Activated T-cell treated with anti-CD3 and anti-CD28 coated beads, Interleukin-2, amount 50 U/mL, for 72 hours (primary cell): ENCODE measurements at regions not wholly inside any gene's neighbourhood (a gene's known extent, or its start where the extent isn't known, plus 50 kb on each side); places are given as distances from the start of the nearest gene placed in this dataset.

Source experiments
- ATAC-seq, 2 donors: fragments of 150-1000 bp; cut with Tn5 transposase; replicated peaks in 1 of 2; 2 replicates each; pipeline ENCODE4 v1.10.0; 2021; ENCODE audit warnings: moderate library complexity in 2 of 2, mild to moderate bottlenecking in 1 of 2
- DNase-seq, 2 donors: peaks; one replicate each; pipeline ENCODE4 v3.0.0; 2021 to 2022; ENCODE audit warnings: mixed read lengths in 1 of 2
- H3K27ac Mint-ChIP-seq: one replicate; pipeline ENCODE4 v1.8.0; 2022; ENCODE audit warnings: mild to moderate bottlenecking, moderate library complexity, mixed read lengths
- H3K27me3 Mint-ChIP-seq: one replicate; pipeline ENCODE4 v1.8.0; 2022; ENCODE audit warnings: low read depth, mixed read lengths
- H3K36me3 Mint-ChIP-seq, 2 donors: one replicate each; pipeline ENCODE4 v1.8.0; 2022; ENCODE audit warnings: mixed read lengths in 2 of 2, mild to moderate bottlenecking in 1 of 2; ENCODE audit not compliant: insufficient read depth in 2 of 2
- H3K4me1 Mint-ChIP-seq: one replicate; pipeline ENCODE4 v1.8.0; 2022; ENCODE audit warnings: low read depth, mixed read lengths
- H3K4me3 Mint-ChIP-seq, 2 donors: one replicate each; pipeline ENCODE4 v1.8.0; 2022; ENCODE audit warnings: mild to moderate bottlenecking in 2 of 2, mixed read lengths in 2 of 2, moderate library complexity in 2 of 2
- H3K9me3 Mint-ChIP-seq, 2 donors: one replicate each; pipeline ENCODE4 v1.8.0; 2022; ENCODE audit warnings: mixed read lengths in 2 of 2

DNA sequence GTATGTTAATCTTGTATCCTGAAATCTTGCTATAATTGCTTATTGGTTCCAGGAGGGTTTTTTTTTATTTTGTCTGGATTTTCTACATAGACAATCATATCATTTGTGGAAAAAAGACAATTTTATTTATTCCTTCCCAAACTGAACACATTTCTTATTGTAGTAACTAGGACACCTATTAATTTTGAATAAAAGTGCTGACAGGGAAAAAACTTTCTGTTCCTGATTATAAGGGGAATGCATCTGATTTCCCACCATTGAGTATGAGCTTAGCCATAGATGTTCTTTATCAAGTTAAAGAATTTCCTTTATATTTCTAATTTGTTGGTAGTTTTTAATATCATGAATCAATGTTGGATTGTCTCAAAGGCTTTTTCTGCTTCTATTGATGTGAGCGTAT is 460.7 kb upstream of the CNTN3 start:
- DNase-seq: no peak

DNA sequence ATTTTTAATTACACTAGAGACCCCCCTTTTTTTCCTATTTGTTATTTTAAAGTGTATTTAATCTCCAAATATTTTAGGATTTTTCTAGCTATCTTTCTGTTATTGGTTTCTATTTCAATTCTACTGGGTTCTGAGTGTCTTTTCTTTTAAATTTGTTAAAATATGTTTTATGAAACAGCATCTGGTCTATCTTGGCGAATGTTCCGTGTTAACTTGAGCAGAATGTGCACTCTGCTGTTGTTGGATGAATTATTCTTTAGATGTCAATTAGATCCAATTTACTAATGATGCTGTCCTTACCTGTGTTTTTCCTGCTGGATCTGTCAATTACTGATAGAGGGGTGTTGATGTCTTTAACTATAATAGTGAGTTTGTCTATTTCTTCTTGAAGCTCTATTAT is 462.0 kb upstream of the CNTN3 start:
- H3K27ac Mint-ChIP-seq: no peak overlapping the region
- H3K4me3 Mint-ChIP-seq: no peak overlapping the region
- no peaks in the 10 kb centered on the region for H3K4me1 Mint-ChIP-seq
- DNase-seq (no peak), ATAC-seq (no peak)
- no peaks in the 10 kb centered on the region for H3K27me3 Mint-ChIP-seq
- H3K36me3 Mint-ChIP-seq: no peaks in the 10 kb centered on the region
- H3K9me3 Mint-ChIP-seq: peaks cover 7 to 9% of the 10 kb centered on the region in 2 donors

More for the DNA sequence above, 460.7 kb upstream of the CNTN3 start:
- Mint-ChIP-seq H3K4me3 (no peak overlapping the region), H3K27ac (no peak overlapping the region), H3K27me3 (no peaks in the 10 kb centered on the region), H3K36me3 (no peaks in the 10 kb centered on the region), H3K9me3 (peaks cover 6 to 9% of the 10 kb centered on the region in 2 donors), H3K4me1 (no peaks in the 10 kb centered on the region)
- ATAC-seq: no peak

DNA sequence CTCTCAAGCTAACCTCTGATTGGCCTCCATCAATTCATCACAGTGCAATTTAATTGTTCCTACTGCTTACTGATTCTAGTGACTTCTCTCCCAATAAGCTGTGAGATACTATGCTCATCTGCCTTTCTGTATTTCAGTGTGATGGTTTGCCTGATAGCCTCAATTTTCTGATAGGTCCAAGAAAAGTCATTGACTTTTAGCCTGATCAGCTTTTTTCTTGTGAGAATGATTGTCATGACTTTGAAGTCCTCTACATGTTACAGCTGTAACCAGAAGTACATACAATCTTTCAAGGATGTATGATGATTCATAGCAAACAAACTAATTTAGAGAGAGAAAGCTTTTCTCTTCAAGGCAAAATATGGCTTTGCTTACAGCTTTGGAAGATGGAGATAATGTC is 463.8 kb upstream of the CNTN3 start:
- DNase-seq (no peak), ATAC-seq (no peak)
- no peaks in the 10 kb centered on the region for H3K27me3 Mint-ChIP-seq
- H3K36me3 Mint-ChIP-seq: no peaks in the 10 kb centered on the region
- H3K4me1 Mint-ChIP-seq: no peaks in the 10 kb centered on the region
- H3K4me3 Mint-ChIP-seq: no peak overlapping the region
- peaks cover 9 to 10% of the 10 kb centered on the region in 2 donors for H3K9me3 Mint-ChIP-seq
- no peak overlapping the region for H3K27ac Mint-ChIP-seq

DNA sequence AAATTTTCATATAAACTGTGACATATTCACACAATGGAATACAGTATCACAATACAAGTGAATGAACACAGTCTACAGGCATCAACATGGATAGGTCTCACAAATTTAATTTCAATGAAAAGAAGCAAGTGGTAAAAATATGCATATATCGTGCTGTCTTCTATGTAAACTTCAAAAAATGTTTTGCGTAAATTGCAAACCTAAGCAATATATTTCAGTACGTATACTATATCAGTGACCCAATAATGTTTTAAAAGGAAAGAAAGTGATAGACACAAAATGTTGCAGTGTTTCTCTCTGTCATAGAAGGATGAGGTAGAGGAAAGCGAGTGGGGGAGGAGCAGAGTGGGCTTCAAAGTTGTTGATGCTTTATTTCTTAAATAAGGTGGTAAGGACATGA is 468.4 kb upstream of the CNTN3 start:
- DNase-seq (no peak), ATAC-seq (no peak)
- H3K9me3 Mint-ChIP-seq: peaks cover 5 to 6% of the 10 kb centered on the region in 2 donors
- no peaks in the 10 kb centered on the region for H3K36me3 Mint-ChIP-seq
- no peaks in the 10 kb centered on the region for H3K27me3 Mint-ChIP-seq
- no peaks in the 10 kb centered on the region for H3K4me1 Mint-ChIP-seq
- H3K27ac Mint-ChIP-seq: no peak overlapping the region
- no peak overlapping the region for H3K4me3 Mint-ChIP-seq

DNA sequence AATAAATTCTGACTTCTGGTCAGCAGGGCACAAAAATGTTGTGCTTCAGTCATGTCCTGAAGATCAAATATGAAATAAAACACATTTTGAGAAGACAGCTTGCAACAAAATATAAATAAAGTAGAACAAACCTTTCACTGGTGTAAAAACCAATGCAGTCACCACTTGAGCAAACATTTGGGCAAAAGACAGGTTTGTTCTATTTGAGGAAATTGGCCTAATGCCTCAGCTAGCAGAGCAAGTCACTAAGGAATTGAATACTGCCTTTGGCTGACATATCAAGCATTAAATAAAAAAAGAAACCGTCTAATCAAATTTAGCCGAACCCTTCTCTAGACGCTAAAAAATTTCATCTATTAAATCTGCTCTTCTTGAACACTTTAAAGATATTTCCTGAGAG is 475.4 kb upstream of the CNTN3 start:
- Mint-ChIP-seq H3K27me3 (no peaks in the 10 kb centered on the region), H3K27ac (no peak overlapping the region), H3K9me3 (peaks cover 0 to 11% of the 10 kb centered on the region in 2 donors), H3K4me1 (no peaks in the 10 kb centered on the region), H3K4me3 (no peak overlapping the region), H3K36me3 (no peaks in the 10 kb centered on the region)
- DNase-seq (no peak), ATAC-seq (no peak)

DNA sequence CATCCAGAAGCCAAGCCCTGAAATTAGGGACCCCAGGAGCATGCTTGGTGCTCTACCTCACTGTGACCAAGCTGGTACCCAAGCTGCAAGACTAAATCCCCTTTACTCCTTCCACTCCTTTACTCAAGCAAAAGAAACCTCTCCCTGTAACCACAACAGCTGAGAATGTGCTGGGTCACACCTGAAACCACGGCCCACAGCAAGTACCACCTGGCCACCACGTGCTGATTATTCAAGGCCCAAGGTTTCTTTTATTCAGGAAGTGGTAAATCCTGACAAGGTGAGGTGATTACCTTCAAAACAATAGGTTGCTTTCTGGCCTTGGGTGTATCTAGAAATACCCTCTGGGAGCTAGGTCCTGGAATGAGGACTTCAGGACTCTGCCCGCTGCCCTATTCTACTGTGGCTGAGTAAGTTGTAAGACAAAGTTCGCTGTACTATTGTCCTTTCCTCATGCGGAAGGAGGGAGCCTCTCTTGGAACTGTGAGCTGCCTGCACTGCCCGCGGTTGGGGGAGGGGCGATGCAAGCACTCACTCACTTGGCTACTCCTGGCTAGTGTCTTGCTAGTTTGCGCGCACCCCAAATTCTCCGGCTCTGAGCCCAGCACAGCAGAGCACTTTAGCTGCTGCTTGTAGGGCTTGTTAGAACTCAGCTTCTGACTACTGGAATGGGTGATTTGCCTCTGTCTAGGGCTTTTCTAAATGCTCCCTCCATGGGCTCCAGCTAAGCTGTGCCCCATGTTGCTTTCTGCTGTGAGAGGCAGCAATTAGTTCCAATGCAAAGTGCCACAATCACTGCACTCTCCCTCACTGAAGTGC is 487.1 kb upstream of the CNTN3 start:
- ATAC-seq: no peak
- Mint-ChIP-seq H3K4me1 (no peaks in the 10 kb centered on the region), H3K9me3 (peaks cover 12 to 21% of the 10 kb centered on the region in 2 donors), H3K4me3 (no peak overlapping the region), H3K27me3 (no peaks in the 10 kb centered on the region), H3K36me3 (peaks cover 0 to 5% of the 10 kb centered on the region in 2 donors), H3K27ac (no peak overlapping the region)
- no peak for DNase-seq

DNA sequence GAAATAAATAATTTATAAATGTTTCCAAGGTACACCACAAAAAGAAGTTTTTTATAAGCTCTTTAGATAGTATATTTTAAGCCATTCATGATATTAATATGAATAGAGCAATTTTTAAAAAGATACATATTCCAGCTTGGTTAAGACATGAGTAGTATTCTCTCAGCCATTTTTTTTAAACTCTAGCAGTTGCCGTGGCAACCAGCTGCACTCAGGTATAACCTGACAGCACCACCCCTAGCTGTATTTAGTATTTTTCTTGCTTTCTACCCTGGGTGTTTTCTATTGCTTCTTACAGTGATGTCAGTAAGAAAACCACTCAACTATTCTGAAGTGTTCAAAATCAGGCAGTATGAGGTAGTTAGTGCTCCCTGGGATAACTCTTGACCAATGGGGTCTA is 496.3 kb upstream of the CNTN3 start:
- no peak for ATAC-seq
- Mint-ChIP-seq H3K4me3 (no peak overlapping the region), H3K27ac (no peak overlapping the region), H3K9me3 (peaks cover 0 to 5% of the 10 kb centered on the region in 2 donors), H3K4me1 (no peaks in the 10 kb centered on the region), H3K36me3 (no peaks in the 10 kb centered on the region), H3K27me3 (no peaks in the 10 kb centered on the region)
- no peak for DNase-seq

DNA sequence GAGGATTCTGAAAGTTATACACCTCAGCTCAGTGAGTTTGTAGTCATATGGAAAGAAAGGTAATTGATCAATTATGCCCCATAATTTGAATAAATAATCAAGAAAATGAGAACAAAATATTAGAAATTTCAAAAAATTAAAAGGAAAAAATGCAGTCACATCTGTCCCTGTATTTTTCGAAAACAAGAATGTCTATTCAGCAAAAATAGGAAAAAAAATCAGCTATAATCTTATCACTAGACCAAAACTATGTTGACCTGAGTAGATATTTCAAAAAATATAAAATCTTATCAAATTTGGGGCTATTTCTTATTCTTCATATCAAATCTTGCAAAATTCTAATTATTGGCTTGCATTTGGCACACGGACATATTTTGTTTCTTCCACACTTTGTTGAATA is 501.2 kb upstream of the CNTN3 start:
- no peak overlapping the region for H3K4me3 Mint-ChIP-seq
- no peak for ATAC-seq
- DNase-seq: no peak
- no peaks in the 10 kb centered on the region for H3K36me3 Mint-ChIP-seq
- no peaks in the 10 kb centered on the region for H3K27me3 Mint-ChIP-seq
- peaks cover 3 to 5% of the 10 kb centered on the region in 2 donors for H3K9me3 Mint-ChIP-seq
- no peak overlapping the region for H3K27ac Mint-ChIP-seq
- no peaks in the 10 kb centered on the region for H3K4me1 Mint-ChIP-seq

DNA sequence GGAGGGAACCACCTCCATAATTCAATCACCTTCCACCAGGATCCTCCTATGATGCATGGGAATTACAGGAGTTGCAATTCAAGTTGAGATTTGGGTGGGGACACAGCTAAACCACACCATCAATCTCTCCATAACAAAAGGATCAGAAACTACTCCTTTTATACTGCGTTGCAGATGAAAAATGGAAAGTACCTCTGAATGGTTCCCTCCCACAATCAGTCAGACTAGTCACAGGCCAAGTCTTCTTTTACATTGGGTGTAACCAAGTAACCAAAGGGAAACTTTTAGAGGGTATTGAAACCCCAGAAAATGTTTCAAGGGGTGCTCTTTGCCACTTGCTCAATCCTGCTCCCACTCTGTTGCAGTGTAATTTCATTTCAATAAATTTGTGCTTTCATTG is 504.3 kb upstream of the CNTN3 start:
- no peaks in the 10 kb centered on the region for H3K4me1 Mint-ChIP-seq
- DNase-seq (no peak), ATAC-seq (no peak)
- no peaks in the 10 kb centered on the region for H3K27me3 Mint-ChIP-seq
- H3K9me3 Mint-ChIP-seq: peaks cover 3% of the 10 kb centered on the region in 2 donors
- H3K4me3 Mint-ChIP-seq: no peak overlapping the region
- H3K36me3 Mint-ChIP-seq: no peaks in the 10 kb centered on the region
- H3K27ac Mint-ChIP-seq: no peak overlapping the region

DNA sequence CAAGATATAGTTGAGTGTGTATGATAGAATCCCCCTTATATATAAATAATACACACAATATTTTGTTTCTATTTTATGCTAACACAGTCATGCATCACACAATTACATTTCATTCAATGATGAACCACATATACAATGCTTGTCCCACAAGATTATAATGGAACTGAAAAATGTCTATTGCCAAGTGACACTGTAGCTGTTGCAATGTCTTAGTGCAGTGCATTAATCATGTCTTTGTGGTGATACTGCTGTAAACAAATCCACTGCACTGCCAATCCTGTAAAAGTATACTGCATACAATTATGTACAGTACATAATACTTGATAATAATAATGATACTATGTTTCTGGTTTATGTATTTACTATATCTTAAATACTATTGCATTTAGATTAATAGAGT is 512.1 kb upstream of the CNTN3 start:
- Mint-ChIP-seq H3K9me3 (peaks cover 1 to 2% of the 10 kb centered on the region in 2 donors), H3K4me3 (no peak overlapping the region), H3K4me1 (no peaks in the 10 kb centered on the region), H3K27ac (no peak overlapping the region), H3K36me3 (no peaks in the 10 kb centered on the region), H3K27me3 (no peaks in the 10 kb centered on the region)
- DNase-seq (no peak), ATAC-seq (no peak)

DNA sequence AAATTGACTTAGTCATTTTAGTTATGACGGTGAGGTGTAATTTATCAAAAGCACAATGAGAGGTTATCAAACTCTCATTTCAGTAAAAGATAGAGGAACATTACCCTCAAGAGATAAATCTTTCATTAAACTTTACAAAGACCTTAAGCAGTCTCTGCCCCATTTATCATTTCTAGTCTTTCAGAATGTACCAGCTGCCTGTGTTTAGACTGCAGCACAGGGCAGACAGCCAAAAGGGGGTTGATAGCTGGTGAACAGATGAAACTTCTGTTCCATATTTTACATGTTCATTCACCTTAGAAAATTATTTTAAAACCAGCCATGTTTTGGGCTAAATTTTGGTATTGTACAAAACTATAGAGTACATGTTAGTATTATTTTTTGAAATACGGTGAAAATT is 514.6 kb upstream of the CNTN3 start:
- H3K36me3 Mint-ChIP-seq: no peaks in the 10 kb centered on the region
- peaks cover 1 to 4% of the 10 kb centered on the region in 2 donors for H3K9me3 Mint-ChIP-seq
- no peak overlapping the region for H3K4me3 Mint-ChIP-seq
- H3K27me3 Mint-ChIP-seq: no peaks in the 10 kb centered on the region
- ATAC-seq (no peak), DNase-seq (no peak)
- no peak overlapping the region for H3K27ac Mint-ChIP-seq
- no peaks in the 10 kb centered on the region for H3K4me1 Mint-ChIP-seq

DNA sequence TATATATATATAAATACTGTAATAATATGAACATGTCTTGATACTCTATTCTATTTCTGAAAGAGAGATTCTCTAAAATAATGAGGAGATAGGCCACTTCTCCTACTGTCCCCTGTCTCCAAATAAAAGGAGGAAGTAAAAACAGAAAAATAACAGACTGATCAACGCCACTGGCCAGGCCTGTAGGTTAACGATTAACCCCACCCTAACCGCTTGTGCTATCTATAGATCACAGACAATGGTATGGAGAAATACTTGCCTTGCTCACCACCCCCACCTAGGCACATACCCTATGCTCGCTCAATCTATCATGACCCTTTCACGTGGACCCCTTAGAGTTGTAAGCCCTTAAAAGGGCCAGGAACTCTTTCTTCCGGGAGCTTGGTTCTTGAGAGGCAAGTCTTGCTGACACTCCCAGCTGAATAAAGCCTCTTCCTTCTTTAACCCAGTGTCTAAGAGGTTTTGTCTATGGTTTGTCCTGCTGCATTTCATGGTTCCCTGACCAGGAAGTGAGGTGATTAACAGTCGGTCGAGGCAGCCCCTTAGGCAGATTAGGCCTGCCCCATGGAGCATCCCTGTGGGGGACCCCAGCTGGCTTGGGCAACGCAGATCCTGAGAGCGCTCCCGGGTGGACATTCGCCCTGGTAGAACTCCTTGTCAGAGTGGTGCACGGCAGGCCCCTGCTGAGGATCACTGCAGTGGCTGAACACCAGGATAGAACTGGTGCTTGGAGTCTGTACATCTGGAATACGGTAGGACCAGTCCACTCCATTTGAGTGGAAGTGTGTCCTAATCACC is 521.8 kb upstream of the CNTN3 start:
- DNase-seq: no peak
- Mint-ChIP-seq H3K36me3 (no peaks in the 10 kb centered on the region), H3K27ac (no peak overlapping the region), H3K27me3 (no peaks in the 10 kb centered on the region), H3K4me3 (no peak overlapping the region), H3K9me3 (peaks cover 10 to 12% of the 10 kb centered on the region in 2 donors), H3K4me1 (no peaks in the 10 kb centered on the region)
- no peak for ATAC-seq

DNA sequence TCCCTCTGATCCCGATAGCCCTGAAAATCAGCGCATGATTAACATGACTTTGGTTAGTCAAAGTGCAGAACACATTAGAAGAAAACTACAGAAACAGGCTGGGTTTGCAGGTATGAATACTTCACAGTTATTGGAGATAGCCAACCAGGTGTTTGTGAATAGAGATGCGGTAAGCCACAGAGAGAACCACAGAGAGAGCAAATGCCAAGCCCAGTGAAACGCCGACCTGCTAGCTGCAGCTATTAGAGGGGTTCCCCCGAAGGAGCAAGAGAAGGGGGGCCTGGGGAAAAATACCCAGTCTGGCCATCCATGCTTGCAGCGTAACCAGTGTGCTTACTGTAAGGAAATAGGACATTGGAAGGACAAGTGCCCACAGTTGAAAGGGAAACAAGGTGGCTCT is 523.9 kb upstream of the CNTN3 start:
- Mint-ChIP-seq H3K27me3 (no peaks in the 10 kb centered on the region), H3K27ac (no peak overlapping the region), H3K36me3 (no peaks in the 10 kb centered on the region), H3K4me1 (no peaks in the 10 kb centered on the region), H3K9me3 (peaks cover 11 to 14% of the 10 kb centered on the region in 2 donors), H3K4me3 (no peak overlapping the region)
- DNase-seq (no peak), ATAC-seq (no peak)
